H1 (cell line): ENCODE measurements at regions not wholly inside any gene's neighbourhood (a gene's known extent, or its start where the extent isn't known, plus 50 kb on each side); places are given as distances from the start of the nearest gene placed in this dataset.

Experiments
- CTCF ChIA-PET: fragments of 300-600 bp; sonication (Branson Sonifier 250); formaldehyde crosslinking; loops from one replicate; lab custom pipeline; 2021; ENCODE audit not compliant: partially characterized antibody; lab: Charles Lee
- POLR2A ChIA-PET: fragments of 300-600 bp; sonication (Branson Sonifier 250); formaldehyde crosslinking; loops from one replicate; lab custom pipeline; 2021; ENCODE audit warnings: inconsistent platforms; ENCODE audit not compliant: partially characterized antibody; lab: Charles Lee
- DNase-seq, 2 experiments: peaks; one replicate each; pipeline versions ENCODE4 v3.0.0 to v3.0.0-alpha.2; 2010 to 2022; ENCODE audit warnings: low spot score in 2 of 2, low read depth in 1 of 2, mixed read lengths in 1 of 2
- FAIRE-seq: peaks from 2 replicates; lab custom pipeline; 2011; peaks lifted over from hg19 to GRCh38; lab: Jason Lieb, UNC
- H2AFZ ChIP-seq: 2 replicates; pipeline ENCODE4 v1.8.1; 2012; ENCODE audit warnings: low read length, inconsistent platforms
- H2AK5ac ChIP-seq: 2 replicates; pipeline ENCODE4 v1.6.1; 2013; ENCODE audit warnings: low read depth, low read length
- H2BK120ac ChIP-seq: replicated peaks from 2 replicates; pipeline ENCODE3; 2013; ENCODE audit warnings: low read depth, low read length, inconsistent platforms
- H2BK12ac ChIP-seq: 2 replicates; pipeline ENCODE4 v1.6.1; 2013; ENCODE audit warnings: low read depth, low read length
- H2BK15ac ChIP-seq: 2 replicates; pipeline ENCODE4 v1.6.1; 2013; ENCODE audit warnings: low read length
- H2BK20ac ChIP-seq: 2 replicates; pipeline ENCODE4 v1.6.1; 2013; ENCODE audit warnings: low read length
- H2BK5ac ChIP-seq: 2 replicates; pipeline ENCODE4 v1.6.1; 2013; ENCODE audit warnings: low read depth, low read length
- H3K14ac ChIP-seq: 2 replicates; pipeline ENCODE4 v1.6.1; 2013; ENCODE audit warnings: inconsistent platforms; ENCODE audit not compliant: insufficient read length
- H3K18ac ChIP-seq: 2 replicates; pipeline ENCODE4 v1.6.1; 2013; ENCODE audit warnings: low read length; ENCODE audit errors: extremely low read depth
- H3K23ac ChIP-seq: 2 replicates; pipeline ENCODE4 v1.6.1; 2013; ENCODE audit warnings: inconsistent platforms; ENCODE audit not compliant: insufficient read length
- H3K23me2 ChIP-seq: 2 replicates; pipeline ENCODE4 v1.6.1; 2013; ENCODE audit warnings: low read depth, low read length
- H3K27ac ChIP-seq: 2 replicates; pipeline ENCODE4 v1.6.1; 2011; ENCODE audit warnings: low read depth, low read length, inconsistent platforms
- H3K27me3 ChIP-seq, 4 experiments: replicated peaks in 1 of 4; 1 replicate in 1 of 4; 2 replicates in 3 of 4; pipeline versions ENCODE4 v1.6.1 to v1.8.1; 2011 to 2013; ENCODE audit warnings: low read length in 3 of 4, mild to moderate bottlenecking in 3 of 4, inconsistent platforms in 2 of 4, mixed read lengths in 2 of 4, moderate library complexity in 1 of 4; ENCODE audit not compliant: control insufficient read depth in 3 of 4, insufficient read depth in 3 of 4; ENCODE audit errors: extremely low read depth in 1 of 4
- H3K36me3 ChIP-seq, 4 experiments: 2 replicates each; pipeline versions ENCODE4 v1.6.1 to v1.8.1; 2011 to 2013; ENCODE audit warnings: mild to moderate bottlenecking in 4 of 4, low read length in 3 of 4, moderate library complexity in 2 of 4, control low read depth in 1 of 4, inconsistent platforms in 1 of 4; ENCODE audit not compliant: insufficient read depth in 4 of 4, control insufficient read depth in 2 of 4
- H3K4ac ChIP-seq: replicated peaks from 2 replicates; pipeline ENCODE3; 2013; ENCODE audit warnings: low read length, low read depth, mixed read lengths, inconsistent platforms; ENCODE audit not compliant: insufficient read length
- H3K4me1 ChIP-seq, 4 experiments: replicated peaks in 1 of 4; 1 replicate in 1 of 4; 2 replicates in 3 of 4; pipeline versions ENCODE4 v1.6.1 to v1.8.1; 2011 to 2013; ENCODE audit warnings: low read length in 3 of 4, inconsistent platforms in 2 of 4, mixed read lengths in 1 of 4; ENCODE audit not compliant: insufficient read depth in 4 of 4, control insufficient read depth in 3 of 4
- H3K4me2 ChIP-seq, 2 experiments: 2 replicates each; pipeline versions ENCODE4 v1.6.1 to v1.8.1; 2011 to 2013; ENCODE audit warnings: low read depth in 2 of 2, low read length in 2 of 2, control low read depth in 1 of 2, inconsistent platforms in 1 of 2, mild to moderate bottlenecking in 1 of 2; ENCODE audit not compliant: insufficient read depth in 1 of 2
- H3K4me3 ChIP-seq, 4 experiments: fragments of 200-600, 300-600 bp in 1 of 4; sonication (generic), shearing (Covaris generic), sonication (Bioruptor Twin) in 1 of 4; 2 replicates each; pipeline versions ENCODE4 v1.5.1 to v1.8.1; 2011 to 2016; ENCODE audit warnings: low read length in 4 of 4, low read depth in 3 of 4, control low read depth in 2 of 4, inconsistent platforms in 2 of 4, mild to moderate bottlenecking in 2 of 4, mixed read lengths in 1 of 4, moderate library complexity in 1 of 4; ENCODE audit not compliant: insufficient read depth in 2 of 4; ENCODE audit errors: extremely low read depth in 1 of 4
- H3K56ac ChIP-seq: replicated peaks from 2 replicates; pipeline ENCODE3; 2013; ENCODE audit warnings: low read depth, mild to moderate bottlenecking, mixed read lengths, low read length, inconsistent platforms; ENCODE audit not compliant: insufficient read length
- H3K79me1 ChIP-seq: 2 replicates; pipeline ENCODE4 v1.6.1; 2013; ENCODE audit warnings: low read depth, low read length, control low read depth
- H3K79me2 ChIP-seq, 2 experiments: 2 replicates each; pipeline versions ENCODE4 v1.6.1 to v1.8.1; 2012 to 2013; ENCODE audit warnings: low read length in 2 of 2, mild to moderate bottlenecking in 2 of 2, inconsistent platforms in 1 of 2; ENCODE audit not compliant: insufficient read depth in 2 of 2, control insufficient read depth in 1 of 2
- H3K9ac ChIP-seq, 4 experiments: replicated peaks in 1 of 4; 1 replicate in 1 of 4; 2 replicates in 3 of 4; pipeline versions ENCODE4 v1.6.1 to v1.8.1; 2011 to 2013; ENCODE audit warnings: low read depth in 3 of 4, low read length in 3 of 4, control low read depth in 2 of 4, mild to moderate bottlenecking in 2 of 4, moderate library complexity in 2 of 4, inconsistent platforms in 1 of 4; ENCODE audit errors: extremely low read depth in 1 of 4
- H3K9me3 ChIP-seq, 2 experiments: 2 replicates each; pipeline versions ENCODE4 v1.6.1 to v1.8.1; 2012 to 2013; ENCODE audit warnings: mild to moderate bottlenecking in 2 of 2, moderate library complexity in 2 of 2, control low read depth in 1 of 2, inconsistent platforms in 1 of 2, low read depth in 1 of 2, low read length in 1 of 2, mixed read lengths in 1 of 2; ENCODE audit not compliant: insufficient read depth in 2 of 2
- H4K20me1 ChIP-seq, 2 experiments: replicated peaks in 1 of 2; 2 replicates each; pipeline versions ENCODE3 to v1.8.1; 2011 to 2013; ENCODE audit warnings: inconsistent platforms in 2 of 2, low read length in 2 of 2, mild to moderate bottlenecking in 1 of 2; ENCODE audit not compliant: insufficient read depth in 2 of 2, control insufficient read depth in 1 of 2
- H4K5ac ChIP-seq: 2 replicates; pipeline ENCODE4 v1.6.1; 2013; ENCODE audit warnings: low read length, low read depth, mixed read lengths, inconsistent platforms; ENCODE audit not compliant: insufficient read length
- H4K8ac ChIP-seq: 2 replicates; pipeline ENCODE4 v1.8.0; 2013; ENCODE audit warnings: mild to moderate bottlenecking, moderate library complexity, low read length, inconsistent platforms; ENCODE audit not compliant: insufficient read depth; ENCODE audit errors: extremely low read depth
- H4K91ac ChIP-seq: replicated peaks from 2 replicates; pipeline ENCODE3; 2013; ENCODE audit warnings: low read length, mixed read lengths, inconsistent platforms; ENCODE audit not compliant: insufficient read length
- BACH1 ChIP-seq: IDR thresholded peaks from 2 replicates; pipeline ENCODE4 v1.6.1; 2012; ENCODE audit warnings: low read length, improper control_type of control experiment
- CBX8 ChIP-seq: fragments of 300-800, 300-1000 bp; sonication (generic); IDR thresholded peaks from 2 replicates; pipeline ENCODE4 v1.7.1; 2016; ENCODE audit warnings: low read depth, low read length, borderline replicate concordance
- E2F6 ChIP-seq: IDR thresholded peaks from 2 replicates; pipeline ENCODE4 v1.6.1; 2012; ENCODE audit warnings: inconsistent platforms
- EZH2 ChIP-seq: fragments of 200-600 bp; sonication (generic); IDR thresholded peaks from 2 replicates; pipeline ENCODE4 v1.7.1; 2012; ENCODE audit warnings: low read depth, mild to moderate bottlenecking, moderate library complexity, low read length, inconsistent platforms; ENCODE audit not compliant: severe bottlenecking
- GABPA ChIP-seq: IDR thresholded peaks from 2 replicates; pipeline ENCODE4 v1.6.1; 2011; ENCODE audit warnings: mild to moderate bottlenecking, low read length, moderate library complexity, borderline replicate concordance; ENCODE audit not compliant: insufficient read depth
- GTF2F1 ChIP-seq: IDR thresholded peaks from 2 replicates; pipeline ENCODE4 v1.6.1; 2012; ENCODE audit warnings: low read depth, low read length, improper control_type of control experiment, borderline replicate concordance
- JUND ChIP-seq: IDR thresholded peaks from 2 replicates; pipeline ENCODE4 v1.6.1; 2011; ENCODE audit warnings: mild to moderate bottlenecking, improper control_type of control experiment, low read length
- MAX ChIP-seq: IDR thresholded peaks from 2 replicates; pipeline ENCODE4 v1.6.1; 2012; ENCODE audit warnings: inconsistent platforms
- NRF1 ChIP-seq: IDR thresholded peaks from 2 replicates; pipeline ENCODE4 v1.6.1; 2011; ENCODE audit warnings: mild to moderate bottlenecking, low read depth, low read length, improper control_type of control experiment
- PHF8 ChIP-seq: fragments of 200-600 bp; sonication (generic); conservative IDR thresholded peaks from 2 replicates; pipeline ENCODE4 v1.7.1; 2012; ENCODE audit warnings: low read depth, mild to moderate bottlenecking, inconsistent platforms, low read length, moderate library complexity
- RFX5 ChIP-seq: IDR thresholded peaks from 2 replicates; pipeline ENCODE4 v1.6.1; 2011; ENCODE audit warnings: low read depth, low read length, improper control_type of control experiment, borderline replicate concordance
- SP2 ChIP-seq: IDR thresholded peaks from 2 replicates; pipeline ENCODE4 v1.6.1; 2012; ENCODE audit warnings: mild to moderate bottlenecking, low read length, inconsistent platforms
- SUZ12 ChIP-seq: fragments of 200-600 bp; sonication (generic); IDR thresholded peaks from 2 replicates; pipeline ENCODE4 v1.6.1; 2012; ENCODE audit warnings: mild to moderate bottlenecking, inconsistent platforms, low read length, moderate library complexity, mixed read lengths
- TBP ChIP-seq: IDR thresholded peaks from 2 replicates; pipeline ENCODE4 v1.6.1; 2011; ENCODE audit warnings: low read depth, low read length, improper control_type of control experiment
- ZNF274 ChIP-seq: IDR thresholded peaks from 2 replicates; pipeline ENCODE4 v1.7.0; 2012; ENCODE audit warnings: low read length, borderline replicate concordance; ENCODE audit errors: extremely low read depth
- WGBS, 2 experiments: shearing (Covaris generic) in 1 of 2; methylation state at CpG; one replicate each; pipeline versions ENCODE4 v1.1.6 to v1.1.7; 2013 to 2015; ENCODE audit warnings: low lambda C conversion rate in 2 of 2, mixed read lengths in 2 of 2, inconsistent platforms in 1 of 2, low coverage in 1 of 2, missing lambda C conversion rate in 1 of 2; ENCODE audit not compliant: insufficient replicate concordance in 2 of 2, insufficient coverage in 1 of 2, insufficient read length in 1 of 2; ENCODE audit errors: extremely low coverage in 1 of 2, missing lambda C conversion rate in 1 of 2; 5-methylcytosine and 5-hydroxymethylcytosine counted together

GRCh38 chr14:62558451-62558850 is 486.8 kb downstream of the KCNH5 start:
- Histone ChIP-seq H3K79me1 (no peaks in the 10 kb centered on the region), H3K23me2 (no peaks in the 10 kb centered on the region), H3K36me3 (no peaks in the 10 kb centered on the region), H3K4me1 (no peaks in the 10 kb centered on the region), H2BK120ac (no peak overlapping the region), H3K4me2 (no peak overlapping the region), H3K4me3 (no peak overlapping the region), H2BK5ac (no peak overlapping the region), H2AFZ (no peak overlapping the region), H3K79me2 (no peaks in the 10 kb centered on the region), H3K27me3 (no peaks in the 10 kb centered on the region), H4K91ac (no peak overlapping the region), H3K14ac (no peak overlapping the region), H4K20me1 (no peaks in the 10 kb centered on the region), H3K56ac (no peak overlapping the region), H3K18ac (no peak overlapping the region), H2BK15ac (no peak overlapping the region), H3K9ac (no peak overlapping the region), H2AK5ac (no peak overlapping the region), H3K9me3 (no peaks in the 10 kb centered on the region), H2BK12ac (no peak overlapping the region), H3K4ac (no peak overlapping the region), H3K23ac (no peak overlapping the region), H4K5ac (no peak overlapping the region), H2BK20ac (no peak overlapping the region), H3K27ac (no peak overlapping the region), H4K8ac (no peak overlapping the region)
- CTCF ChIA-PET = no interaction called here
- POLR2A ChIA-PET = no interaction called here
- FAIRE-seq = no peak
- DNase-seq = no peak
- 100% methylated on average over 1 of the region's 1 CpG; no CpG with 5 or more reads in 1 of the 2 experiments for WGBS, 2 experiments
- TF ChIP-seq BACH1 (no peak), TBP (no peak), GABPA (no peak), NRF1 (no peak), ZNF274 (no peak), EZH2 (no peak), RFX5 (no peak), PHF8 (no peak), CBX8 (no peak), E2F6 (no peak), GTF2F1 (no peak), SUZ12 (no peak), JUND (no peak), SP2 (no peak), MAX (no peak)
